Common myeloid progenitor, CD34-positive (primary cell): ENCODE measurements at regions not wholly inside any gene's neighbourhood (a gene's known extent, or its start where the extent isn't known, plus 50 kb on each side); places are given as distances from the start of the nearest gene placed in this dataset.

Experiments used
- CTCF ChIA-PET: fragments of 350-600 bp; sonication (Branson Sonifier 250); formaldehyde crosslinking; loops from one replicate; lab custom pipeline; 2021; ENCODE audit warnings: antibody characterized with exemption; lab: Charles Lee
- POLR2A ChIA-PET: fragments of 350-600 bp; sonication (Branson Sonifier 250); formaldehyde crosslinking; loops from one replicate; lab custom pipeline; 2021; ENCODE audit warnings: antibody characterized with exemption; lab: Charles Lee
- DNase-seq, 3 donors: peaks; one replicate each; pipeline versions ENCODE4 v3.0.0 to v3.0.0-alpha.2; 2013
- H3K27ac ChIP-seq, 2 experiments: 1 replicate in 1 of 2; 2 replicates in 1 of 2; pipeline ENCODE4 v1.7.0; 2013; ENCODE audit warnings: inconsistent platforms in 2 of 2, low read length in 2 of 2, mild to moderate bottlenecking in 2 of 2, low read depth in 1 of 2, moderate library complexity in 1 of 2; ENCODE audit not compliant: severe bottlenecking in 2 of 2, insufficient read depth in 1 of 2, poor library complexity in 1 of 2
- H3K27me3 ChIP-seq, 5 experiments: replicated peaks in 2 of 5; 1 replicate in 3 of 5; 2 replicates in 2 of 5; pipeline versions ENCODE4 v1.6.1 to v1.7.0; 2013; ENCODE audit warnings: low read length in 4 of 5, mild to moderate bottlenecking in 2 of 5, moderate library complexity in 2 of 5, inconsistent platforms in 1 of 5; ENCODE audit not compliant: insufficient read depth in 5 of 5, control insufficient read depth in 4 of 5
- H3K36me3 ChIP-seq, 4 experiments: 1 replicate in 2 of 4; 2 replicates in 2 of 4; pipeline versions ENCODE4 v1.6.1 to v1.7.0; 2013; ENCODE audit warnings: low read length in 3 of 4, control low read depth in 1 of 4, mild to moderate bottlenecking in 1 of 4; ENCODE audit not compliant: control insufficient read depth in 4 of 4, insufficient read depth in 4 of 4
- H3K4me1 ChIP-seq, 4 experiments: 1 replicate in 3 of 4; 2 replicates in 1 of 4; pipeline versions ENCODE4 v1.6.1 to v1.7.1; 2013; ENCODE audit warnings: low read length in 3 of 4, mild to moderate bottlenecking in 3 of 4, control low read depth in 1 of 4, inconsistent platforms in 1 of 4, moderate library complexity in 1 of 4; ENCODE audit not compliant: control insufficient read depth in 4 of 4, insufficient read depth in 4 of 4; ENCODE audit errors: control extremely low read depth in 1 of 4
- H3K4me3 ChIP-seq, 7 experiments: 1 replicate in 4 of 7; 2 replicates in 3 of 7; pipeline versions ENCODE4 v1.5.1 to v1.7.0; 2013; ENCODE audit warnings: mild to moderate bottlenecking in 7 of 7, low read length in 6 of 7, moderate library complexity in 6 of 7, inconsistent platforms in 2 of 7, low read depth in 2 of 7, control low read depth in 1 of 7; ENCODE audit not compliant: insufficient read depth in 4 of 7, control insufficient read depth in 1 of 7; ENCODE audit errors: extremely low read depth in 1 of 7
- H3K9me3 ChIP-seq, 5 experiments: 1 replicate in 4 of 5; 2 replicates in 1 of 5; pipeline versions ENCODE4 v1.6.1 to v1.7.1; 2013; ENCODE audit warnings: low read length in 4 of 5, mild to moderate bottlenecking in 2 of 5, inconsistent platforms in 1 of 5, low read depth in 1 of 5, moderate library complexity in 1 of 5; ENCODE audit not compliant: control insufficient read depth in 4 of 5, insufficient read depth in 2 of 5; ENCODE audit errors: control extremely low read depth in 1 of 5
- WGBS: methylation state at CpG from one replicate; pipeline ENCODE4 v1.1.5; 2013; ENCODE audit not compliant: insufficient coverage; 5-methylcytosine and 5-hydroxymethylcytosine counted together

DNA sequence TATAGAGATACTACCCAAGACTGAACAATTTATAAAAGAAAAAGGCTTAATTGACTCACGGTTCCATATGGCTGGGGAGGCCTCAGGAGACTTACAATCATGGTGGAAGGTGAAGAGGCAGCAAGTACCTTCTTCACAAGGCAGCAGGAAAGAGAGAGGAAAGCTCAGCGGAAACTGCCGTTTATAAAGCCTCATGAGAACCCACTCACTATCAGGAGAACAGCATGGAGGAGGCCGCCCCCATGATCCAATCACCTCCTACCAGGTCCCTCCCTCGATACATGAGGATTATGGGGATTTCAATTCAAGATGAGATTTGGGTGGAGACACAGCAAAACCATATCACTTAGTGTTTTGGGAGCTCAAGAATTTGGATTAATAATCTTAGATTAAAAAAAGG, 240.2 kb downstream of the UACA start:
- no peak overlapping the region for H3K4me3 ChIP-seq
- no peak overlapping the region for H3K27ac ChIP-seq
- no peaks in the 10 kb centered on the region for H3K27me3 ChIP-seq
- ChIA-PET POLR2A (interaction anchor here (1.3 kb wide), 1 partner anchor 10 kb away, joined by 3 read pairs; no protein-coding TSS in a partner anchor), CTCF (interaction anchor here (1.2 to 1.7 kb wide), 5 partner anchors 11 to 1047 kb away, joined by 3 to 6 read pairs (median 4); no protein-coding TSS in a partner anchor)
- WGBS: 90% methylated on average over 2 of the region's 5 CpGs
- no peaks in the 10 kb centered on the region for H3K9me3 ChIP-seq
- peaks cover 19 to 27% (median 22%) of the 10 kb centered on the region in 4 experiments for H3K4me1 ChIP-seq
- no peaks in the 10 kb centered on the region for H3K36me3 ChIP-seq
- DNase-seq: no peak

DNA sequence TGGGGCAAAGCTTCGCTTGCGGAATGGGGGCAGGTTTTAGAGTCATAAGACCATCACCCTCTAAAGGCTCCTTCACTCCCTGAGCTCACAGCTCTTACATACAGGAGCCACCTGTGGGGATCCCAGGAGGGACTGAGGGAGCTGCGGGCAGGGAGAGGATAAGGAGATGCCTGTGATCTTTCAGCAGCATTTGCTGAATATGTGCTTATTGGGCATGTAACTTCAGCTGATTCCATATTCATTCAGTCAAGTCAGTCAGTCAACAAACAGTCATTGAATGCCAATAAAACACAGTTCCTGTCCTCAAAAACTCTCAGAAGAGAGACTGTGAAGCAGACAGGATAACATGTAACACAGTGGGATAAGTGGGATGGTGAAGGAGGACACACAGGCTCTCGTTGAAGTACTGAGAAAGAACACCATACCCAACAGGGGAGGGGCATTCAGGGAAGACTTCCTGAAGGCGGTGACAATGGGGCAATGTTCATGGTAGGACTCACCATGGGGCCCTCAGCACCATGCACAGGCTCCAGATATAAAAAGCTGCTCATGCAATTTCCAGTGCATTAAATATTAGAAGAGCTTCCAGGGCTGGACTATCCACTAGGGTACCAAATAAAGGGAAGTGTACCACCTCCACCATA, 240.9 kb downstream of the UACA start:
- no peaks in the 10 kb centered on the region for H3K36me3 ChIP-seq
- peaks cover 12 to 23% (median 16%) of the 10 kb centered on the region in 4 experiments for H3K4me1 ChIP-seq
- no peak for DNase-seq
- no peak overlapping the region for H3K27ac ChIP-seq
- H3K4me3 ChIP-seq: no peak overlapping the region
- no peaks in the 10 kb centered on the region for H3K9me3 ChIP-seq
- WGBS: 90% methylated on average over 3 of the region's 5 CpGs
- H3K27me3 ChIP-seq: no peaks in the 10 kb centered on the region
- CTCF ChIA-PET: interaction anchor here (1.2 to 2.8 kb wide), 5 partner anchors 10 to 1046 kb away, joined by 3 to 7 read pairs (median 4); no protein-coding TSS in a partner anchor
- POLR2A ChIA-PET: no interaction called here

DNA sequence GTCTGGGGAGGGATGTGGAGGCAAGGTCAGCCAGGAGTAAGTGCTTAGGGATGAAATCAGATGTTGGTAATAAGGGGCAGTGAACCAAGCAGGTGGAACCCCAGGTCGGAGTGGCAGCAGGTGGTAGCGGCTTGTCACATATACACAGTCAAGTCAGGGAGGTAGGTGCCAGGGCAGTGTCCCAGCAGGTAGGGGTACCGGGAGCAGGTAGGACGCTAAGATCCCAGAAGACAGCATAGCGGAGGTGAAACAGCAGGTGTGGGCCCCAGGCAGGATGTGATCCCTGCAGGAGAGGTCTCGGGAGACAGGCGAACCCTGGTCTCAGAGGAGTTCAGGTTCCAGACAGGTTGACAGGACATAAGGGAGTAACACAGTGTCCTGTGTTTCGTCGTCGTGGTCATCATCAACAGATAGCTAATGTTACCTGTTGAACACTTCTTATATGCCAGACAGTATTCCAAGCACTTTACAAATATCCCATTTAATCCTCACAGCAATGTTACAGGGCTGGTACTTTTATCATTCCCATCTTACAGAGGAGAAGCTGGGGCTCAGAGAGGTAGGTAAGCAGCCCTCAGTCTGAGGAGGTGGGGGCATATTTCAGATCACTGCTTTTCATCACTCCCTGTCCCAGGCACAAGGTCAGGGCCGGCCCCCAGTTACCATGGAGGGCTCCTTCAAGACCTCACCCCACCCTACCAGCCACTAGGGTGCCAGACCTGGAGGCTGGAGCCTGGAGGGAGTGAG, 241.6 kb downstream of the UACA start:
- Histone ChIP-seq H3K9me3 (no peaks in the 10 kb centered on the region), H3K27me3 (no peaks in the 10 kb centered on the region), H3K27ac (no peak overlapping the region), H3K36me3 (no peaks in the 10 kb centered on the region), H3K4me3 (no peak overlapping the region), H3K4me1 (peaks cover 5 to 23% (median 11%) of the 10 kb centered on the region in 4 experiments)
- ChIA-PET CTCF (interaction anchor here (1.7 to 2.8 kb wide), 2 partner anchors 16 to 54 kb away, joined by 4 to 7 read pairs; no protein-coding TSS in a partner anchor), POLR2A (no interaction called here)
- DNase-seq: no peak
- WGBS: 99% methylated on average over 10 of the region's 11 CpGs

GRCh38 chr15:70519616-70520015, 243.7 kb downstream of the UACA start:
- DNase-seq: no peak
- CTCF ChIA-PET: interaction anchor here (1.7 to 2.8 kb wide), 2 partner anchors 14 to 49 kb away, joined by 3 to 7 read pairs; no protein-coding TSS in a partner anchor
- peaks cover 0 to 19% (median 6%) of the 10 kb centered on the region in 4 experiments for H3K4me1 ChIP-seq
- H3K9me3 ChIP-seq: no peaks in the 10 kb centered on the region
- no peak overlapping the region for H3K27ac ChIP-seq
- no peaks in the 10 kb centered on the region for H3K36me3 ChIP-seq
- 67% methylated on average over 2 of the region's 3 CpGs for WGBS
- H3K27me3 ChIP-seq: no peaks in the 10 kb centered on the region
- no peak overlapping the region for H3K4me3 ChIP-seq
- POLR2A ChIA-PET: no interaction called here

- 100% methylated on average over 6 of the region's 6 CpGs for WGBS
- H3K27me3 ChIP-seq: no peaks in the 10 kb centered on the region
Measured at GRCh38 chr15:70519004-70519365, 244.4 kb downstream of the UACA start.

DNA sequence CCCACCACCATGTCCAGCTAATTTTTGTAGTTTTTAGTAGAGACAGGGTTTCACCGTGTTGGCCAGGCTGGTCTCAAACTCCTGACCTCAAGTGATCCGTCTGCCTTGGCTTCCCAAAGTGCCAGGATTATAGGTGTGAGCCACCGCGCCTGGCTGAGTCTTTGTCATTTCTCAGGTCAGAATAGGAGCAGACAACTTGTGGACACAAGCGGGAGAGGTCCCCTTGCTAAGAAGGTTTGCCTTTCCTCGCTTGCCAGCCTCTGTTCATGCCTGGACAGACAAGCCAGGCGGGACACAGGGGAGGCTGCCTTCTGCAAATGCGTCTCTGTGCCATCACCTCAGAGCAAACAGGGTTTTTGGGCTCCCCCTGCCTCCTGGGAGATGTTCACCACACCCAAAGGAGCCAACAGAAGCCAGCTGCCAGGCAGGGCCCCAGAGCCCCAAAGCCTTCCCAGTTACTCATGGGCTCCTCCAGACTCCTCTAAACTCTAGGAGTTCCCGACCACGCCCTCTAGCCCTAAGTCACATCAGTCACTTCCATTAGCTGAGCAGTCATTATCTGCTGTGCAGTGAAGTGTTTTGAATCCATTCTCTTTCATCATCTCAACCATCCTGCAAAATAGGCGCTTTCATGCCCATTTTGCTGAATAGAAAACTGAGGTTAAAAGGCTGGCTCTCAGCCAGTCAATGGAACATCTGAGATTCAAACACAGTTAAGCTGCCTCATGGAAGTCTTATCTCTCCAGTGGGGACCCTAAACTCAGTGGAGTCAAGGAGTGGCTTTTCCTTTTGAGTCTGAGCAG, 245.0 kb downstream of the UACA start:
- POLR2A ChIA-PET: no interaction called here
- no peaks in the 10 kb centered on the region for H3K27me3 ChIP-seq

More at GRCh38 chr15:70519004-70519365, 244.4 kb downstream of the UACA start:
- no peak overlapping the region for H3K4me3 ChIP-seq
- CTCF ChIA-PET: interaction anchor here (0.5 kb wide), 1 partner anchor 222 kb away, joined by 4 read pairs; no protein-coding TSS in a partner anchor
- no peaks in the 10 kb centered on the region for H3K9me3 ChIP-seq
- no peak overlapping the region for H3K27ac ChIP-seq
- peaks cover 0 to 22% (median 12%) of the 10 kb centered on the region in 4 experiments for H3K4me1 ChIP-seq
- DNase-seq: no peak
- no peaks in the 10 kb centered on the region for H3K36me3 ChIP-seq
- POLR2A ChIA-PET: no interaction called here

More for the DNA sequence above, 245.0 kb downstream of the UACA start:
- Histone ChIP-seq H3K27ac (no peak overlapping the region), H3K4me3 (no peak overlapping the region), H3K4me1 (peaks cover 0 to 28% (median 17%) of the 10 kb centered on the region in 4 experiments), H3K36me3 (no peaks in the 10 kb centered on the region), H3K9me3 (no peaks in the 10 kb centered on the region)
- WGBS: 98% methylated on average over 9 of the region's 11 CpGs
- DNase-seq: no peak
- CTCF ChIA-PET: interaction anchor here (0.5 to 1.4 kb wide), 2 partner anchors 43 to 221 kb away, joined by 3 to 4 read pairs; no protein-coding TSS in a partner anchor
